IMR-90 (cell line): ENCODE measurements at regions not wholly inside any gene's neighbourhood (a gene's known extent, or its start where the extent isn't known, plus 50 kb on each side); places are given as distances from the start of the nearest gene placed in this dataset.

Experiments used
- ATAC-seq: fragments of 200-7000 bp; cut with Tn5 transposase; 2 replicates; pipeline ENCODE4 v1.9.1; 2020; ENCODE audit warnings: low read depth, mild to moderate bottlenecking, moderate library complexity
- BruUV-seq: library from RNA; stranded (reverse); fragments of 400-500 nt; replicated peaks from 2 replicates; lab custom pipeline; 2021; lab: Mats Ljungman, UMichigan
- CTCF ChIA-PET: fragments of 300-600 bp; formaldehyde crosslinking; extraction: SDS; loops from one replicate; lab custom pipeline; 2021; ENCODE audit warnings: antibody characterized with exemption; lab: Yijun Ruan, JAX
- POLR2A ChIA-PET: fragments of 300-600 bp; sonication (Branson Sonifier 250); formaldehyde crosslinking; loops from one replicate; lab custom pipeline; 2022; ENCODE audit warnings: antibody characterized with exemption; ENCODE audit not compliant: unreplicated experiment; lab: Charles Lee
- DNase-seq: peaks from one replicate; pipeline ENCODE4 v3.0.0; 2013
- H2AFZ ChIP-seq: replicated peaks from 2 replicates; pipeline ENCODE3; 2013; ENCODE audit warnings: low read length, mild to moderate bottlenecking; ENCODE audit not compliant: poor library complexity
- H2AK5ac ChIP-seq: 2 replicates; pipeline ENCODE4 v1.6.1; 2013; ENCODE audit warnings: low read depth, low read length, inconsistent platforms
- H2AK9ac ChIP-seq: replicated peaks from 2 replicates; pipeline ENCODE3; 2013; ENCODE audit warnings: mild to moderate bottlenecking, low read depth, low read length, moderate library complexity; ENCODE audit not compliant: poor library complexity
- H2BK120ac ChIP-seq: 2 replicates; pipeline ENCODE4 v1.6.1; 2013; ENCODE audit warnings: low read depth, low read length, inconsistent platforms
- H2BK15ac ChIP-seq: 3 replicates; pipeline ENCODE4 v1.6.1; 2013; ENCODE audit warnings: low read depth, low read length, inconsistent platforms
- H2BK20ac ChIP-seq: 2 replicates; pipeline ENCODE4 v1.6.1; 2013; ENCODE audit warnings: low read depth, mild to moderate bottlenecking, inconsistent platforms, low read length, moderate library complexity
- H2BK5ac ChIP-seq: 2 replicates; pipeline ENCODE4 v1.6.1; 2013; ENCODE audit warnings: mild to moderate bottlenecking, low read depth, low read length, inconsistent platforms; ENCODE audit not compliant: poor library complexity, severe bottlenecking
- H3K14ac ChIP-seq: replicated peaks from 2 replicates; pipeline ENCODE4 v1.6.1; 2013; ENCODE audit warnings: low read depth, low read length, inconsistent platforms
- H3K18ac ChIP-seq: 2 replicates; pipeline ENCODE4 v1.6.1; 2013; ENCODE audit warnings: low read depth, low read length, control low read depth
- H3K23ac ChIP-seq: 2 replicates; pipeline ENCODE4 v1.6.1; 2013; ENCODE audit warnings: low read depth, low read length, inconsistent platforms
- H3K27ac ChIP-seq: 2 replicates; pipeline ENCODE4 v1.5.1; 2013; ENCODE audit warnings: mild to moderate bottlenecking, control low read depth, low read length; ENCODE audit not compliant: insufficient read depth
- H3K27me3 ChIP-seq: 2 replicates; pipeline ENCODE4 v1.6.1; 2013; ENCODE audit warnings: low read length; ENCODE audit not compliant: control insufficient read depth, insufficient read depth
- H3K36me3 ChIP-seq: 2 replicates; pipeline ENCODE4 v1.6.1; 2013; ENCODE audit warnings: low read length, mixed read lengths; ENCODE audit not compliant: control insufficient read depth, insufficient read depth
- H3K4ac ChIP-seq: 2 replicates; pipeline ENCODE4 v1.6.1; 2013; ENCODE audit warnings: low read depth, low read length, inconsistent platforms
- H3K4me1 ChIP-seq: 2 replicates; pipeline ENCODE4 v1.6.1; 2013; ENCODE audit warnings: low read length, mixed read lengths; ENCODE audit not compliant: control insufficient read depth, insufficient read depth
- H3K4me2 ChIP-seq: 2 replicates; pipeline ENCODE4 v1.6.1; 2013; ENCODE audit warnings: low read depth, mild to moderate bottlenecking, control low read depth, low read length, moderate library complexity
- H3K4me3 ChIP-seq: 2 replicates; pipeline ENCODE4 v1.5.1; 2013; ENCODE audit warnings: low read depth, mild to moderate bottlenecking, control low read depth, low read length, moderate library complexity; ENCODE audit not compliant: insufficient read depth
- H3K56ac ChIP-seq: 2 replicates; pipeline ENCODE4 v1.6.1; 2013; ENCODE audit warnings: low read length, inconsistent platforms; ENCODE audit not compliant: insufficient read depth; ENCODE audit errors: extremely low read depth
- H3K79me1 ChIP-seq, 2 experiments: 2 replicates each; pipeline ENCODE4 v1.6.1; 2013; ENCODE audit warnings: low read length in 2 of 2, inconsistent platforms in 1 of 2, low read depth in 1 of 2
- H3K9ac ChIP-seq: 2 replicates; pipeline ENCODE4 v1.6.1; 2013; ENCODE audit warnings: low read depth, low read length, control low read depth
- H3K9me1 ChIP-seq: 2 replicates; pipeline ENCODE4 v1.6.1; 2013; ENCODE audit warnings: low read length, inconsistent platforms; ENCODE audit not compliant: insufficient read depth
- H3K9me3 ChIP-seq: 2 replicates; pipeline ENCODE4 v1.6.1; 2013; ENCODE audit warnings: low read length; ENCODE audit not compliant: control insufficient read depth, insufficient read depth
- H4K20me1 ChIP-seq: 2 replicates; pipeline ENCODE4 v1.6.1; 2013; ENCODE audit warnings: low read length, inconsistent platforms; ENCODE audit not compliant: insufficient read depth
- H4K5ac ChIP-seq: 2 replicates; pipeline ENCODE4 v1.6.1; 2013; ENCODE audit warnings: mild to moderate bottlenecking, low read depth, low read length, control low read depth
- H4K8ac ChIP-seq, 2 experiments: 2 replicates each; pipeline ENCODE4 v1.6.1; 2013; ENCODE audit warnings: low read depth in 2 of 2, low read length in 2 of 2, control low read depth in 1 of 2, inconsistent platforms in 1 of 2
- H4K91ac ChIP-seq: 2 replicates; pipeline ENCODE4 v1.6.1; 2013; ENCODE audit warnings: low read depth, low read length, inconsistent platforms; ENCODE audit not compliant: insufficient read depth
- CEBPB ChIP-seq: IDR thresholded peaks from 2 replicates; pipeline ENCODE4 v1.6.1; 2012; ENCODE audit warnings: low read depth, low read length, improper control_type of control experiment
- CHD1 ChIP-seq: IDR thresholded peaks from 2 replicates; pipeline ENCODE4 v1.6.1; 2012; ENCODE audit warnings: low read depth, low read length, improper control_type of control experiment
- CTCF ChIP-seq: conservative IDR thresholded peaks from 2 replicates; pipeline ENCODE4 v1.5.1; 2012; ENCODE audit warnings: mild to moderate bottlenecking, low read depth, low read length, improper control_type of control experiment
- ELK1 ChIP-seq: fragments of 150-350 bp; IDR thresholded peaks from 2 replicates; pipeline ENCODE4 v1.6.1; 2016; ENCODE audit warnings: low read depth, mild to moderate bottlenecking, low read length, moderate library complexity, borderline replicate concordance
- FOS ChIP-seq: fragments of 150-350 bp; IDR thresholded peaks from 2 replicates; pipeline ENCODE4 v1.6.1; 2016; ENCODE audit warnings: low read depth, low read length
- MAFK ChIP-seq: IDR thresholded peaks from 2 replicates; pipeline ENCODE4 v1.6.1; 2012; ENCODE audit warnings: low read depth, low read length, improper control_type of control experiment
- MAZ ChIP-seq: IDR thresholded peaks from 2 replicates; pipeline ENCODE4 v1.6.1; 2012; ENCODE audit warnings: low read depth, mild to moderate bottlenecking, low read length, improper control_type of control experiment, moderate library complexity, borderline replicate concordance
- POLR2A ChIP-seq: IDR thresholded peaks from 2 replicates; pipeline ENCODE4 v1.6.1; 2012; ENCODE audit warnings: mild to moderate bottlenecking, low read depth, low read length
- RAD21 ChIP-seq: IDR thresholded peaks from 2 replicates; pipeline ENCODE4 v1.6.1; 2012; ENCODE audit warnings: low read length, improper control_type of control experiment
- RCOR1 ChIP-seq: IDR thresholded peaks from 2 replicates; pipeline ENCODE4 v1.6.1; 2012; ENCODE audit warnings: mild to moderate bottlenecking, low read length, improper control_type of control experiment; ENCODE audit not compliant: insufficient replicate concordance
- RFX5 ChIP-seq: IDR thresholded peaks from 2 replicates; pipeline ENCODE4 v1.8.0; 2012; ENCODE audit warnings: low read depth, mild to moderate bottlenecking, low read length, moderate library complexity
- SMC3 ChIP-seq: fragments of 150-350 bp; IDR thresholded peaks from 2 replicates; pipeline ENCODE4 v1.6.1; 2016; ENCODE audit warnings: low read depth, mild to moderate bottlenecking, antibody characterized with exemption, low read length, moderate library complexity
- WGBS, 2 experiments: methylation state at CpG; one replicate each; pipeline versions ENCODE4 v1.1.5 to v1.1.7; 2013; ENCODE audit warnings: missing lambda C conversion rate in 2 of 2; ENCODE audit not compliant: insufficient read length in 1 of 2; ENCODE audit errors: extremely low coverage in 2 of 2; 5-methylcytosine and 5-hydroxymethylcytosine counted together
- dilution Hi-C: fragments of 300-500 bp; cut with HindIII; formaldehyde crosslinking; loops from one replicate; pipeline ENCODE4 v1.14.3; 2018; ENCODE audit warnings: low sequenced_read_pairs; ENCODE audit not compliant: unreplicated experiment
- in situ Hi-C: fragments of 300-500 bp; cut with MboI; formaldehyde crosslinking; loops from 3 replicates; pipeline ENCODE4 v1.14.3; 2019; ENCODE audit warnings: low sequenced_read_pairs, inconsistent platforms, mixed read lengths
- intact Hi-C: fragments of 100-400 bp; cut with micrococcal nuclease; formaldehyde crosslinking; loops from 2 replicates; pipeline ENCODE4 v1.10.0; 2022

- Histone ChIP-seq H2AFZ (no peak overlapping the region), H3K9me3 (no peaks in the 10 kb centered on the region), H3K4me2 (no peak overlapping the region), H3K23ac (no peak overlapping the region), H2BK15ac (no peak overlapping the region), H4K5ac (no peak overlapping the region), H3K27ac (no peak overlapping the region), H2AK5ac (no peak overlapping the region), H2BK120ac (no peak overlapping the region), H3K56ac (no peak overlapping the region), H3K4ac (no peak overlapping the region), H3K9me1 (no peaks in the 10 kb centered on the region), H4K20me1 (no peaks in the 10 kb centered on the region), H3K18ac (no peak overlapping the region), H4K8ac (no peak overlapping the region), H3K79me1 (no peaks in the 10 kb centered on the region), H3K27me3 (peaks cover 3% of the 10 kb centered on the region), H2BK5ac (no peak overlapping the region), H3K14ac (no peak overlapping the region), H2AK9ac (no peak overlapping the region), H2BK20ac (no peak overlapping the region), H3K4me3 (no peak overlapping the region), H3K36me3 (no peaks in the 10 kb centered on the region), H3K9ac (no peak overlapping the region), H4K91ac (no peak overlapping the region), H3K4me1 (no peaks in the 10 kb centered on the region)
- in situ Hi-C loops, result no loop called here
- ChIA-PET POLR2A (no interaction called here), CTCF (no interaction called here)
- no CpG with 5 or more reads among the region's 4 CpGs for WGBS, 2 experiments
- ATAC-seq (peak; percentile 87), DNase-seq (peak; percentile 28)
- TF ChIP-seq ELK1 (no peak), RCOR1 (no peak), RAD21 (no peak), RFX5 (no peak), CEBPB (no peak), POLR2A (no peak), MAFK (no peak), SMC3 (no peak), CHD1 (no peak), MAZ (no peak), CTCF (no peak), FOS (no peak)
- dilution Hi-C loops, result no loop called here
- intact Hi-C loops, result no loop called here
- BruUV-seq, result no TSS peak
These were observed 123.2 kb upstream of the IGFBP7 start for GRCh38 chr4:57233386-57233785.
